ENCODE measurements at regions not wholly inside any gene's neighbourhood (a gene's known extent, or its start where the extent isn't known, plus 50 kb on each side); places are given as distances from the start of the nearest gene placed in this dataset.

- Histone ChIP-seq H3K4me2 (replicated peaks; ENCODE audit: extremely low read depth, low read length, poor library complexity, severe bottlenecking) (no peak overlapping the region), H3K4me3 (replicated peaks in 1 of 3; ENCODE audit: low read depth in 2 of 3, low read length in 3 of 3) (no peak overlapping the region), H3K4me1 (ENCODE audit: control insufficient read depth in 1 of 2, insufficient read depth in 2 of 2, low read length in 2 of 2) (no peaks in the 10 kb centered on the region), H2AFZ (ENCODE audit: insufficient read depth, low read depth, low read length, poor library complexity, severe bottlenecking) (no peak overlapping the region), H3K9ac (ENCODE audit: insufficient read depth, low read length, poor library complexity, severe bottlenecking) (no peak overlapping the region), H3K9me3 (replicated peaks in 1 of 2; ENCODE audit: control insufficient read depth in 1 of 2, insufficient read depth in 1 of 2, low read length in 2 of 2) (no peaks in the 10 kb centered on the region), H4K20me1 (ENCODE audit: insufficient read depth, low read length) (no peaks in the 10 kb centered on the region), H3K27me3 (ENCODE audit: control insufficient read depth in 2 of 2, insufficient read depth in 2 of 2, low read length in 2 of 2) (peaks cover 0 to 2% of the 10 kb centered on the region in 2 donors), H3K36me3 (replicated peaks in 1 of 2; ENCODE audit: control insufficient read depth in 1 of 2, insufficient read depth in 2 of 2, low read length in 2 of 2) (no peaks in the 10 kb centered on the region), H3K27ac (ENCODE audit: low read depth in 1 of 2, low read length in 2 of 2) (no peak overlapping the region), H3K79me2 (ENCODE audit: insufficient read depth, low read length) (no peaks in the 10 kb centered on the region)
- Mint-ChIP-seq H3K27ac (no peak overlapping the region), H3K4me3 (no peak overlapping the region), H3K9me3 (no peaks in the 10 kb centered on the region), H3K36me3 (no peaks in the 10 kb centered on the region), H3K27me3 (ENCODE audit: low read depth in 3 of 3) (peaks cover 6 to 29% (median 9%) of the 10 kb centered on the region in 3 donors), H3K4me1 (no peaks in the 10 kb centered on the region)
- intact Hi-C loops (cut with micrococcal nuclease) = no loop called here
- 92% methylated on average over 9 of the region's 12 CpGs for WGBS (ENCODE audit: insufficient coverage)
- TF ChIP-seq, protein P1, sequence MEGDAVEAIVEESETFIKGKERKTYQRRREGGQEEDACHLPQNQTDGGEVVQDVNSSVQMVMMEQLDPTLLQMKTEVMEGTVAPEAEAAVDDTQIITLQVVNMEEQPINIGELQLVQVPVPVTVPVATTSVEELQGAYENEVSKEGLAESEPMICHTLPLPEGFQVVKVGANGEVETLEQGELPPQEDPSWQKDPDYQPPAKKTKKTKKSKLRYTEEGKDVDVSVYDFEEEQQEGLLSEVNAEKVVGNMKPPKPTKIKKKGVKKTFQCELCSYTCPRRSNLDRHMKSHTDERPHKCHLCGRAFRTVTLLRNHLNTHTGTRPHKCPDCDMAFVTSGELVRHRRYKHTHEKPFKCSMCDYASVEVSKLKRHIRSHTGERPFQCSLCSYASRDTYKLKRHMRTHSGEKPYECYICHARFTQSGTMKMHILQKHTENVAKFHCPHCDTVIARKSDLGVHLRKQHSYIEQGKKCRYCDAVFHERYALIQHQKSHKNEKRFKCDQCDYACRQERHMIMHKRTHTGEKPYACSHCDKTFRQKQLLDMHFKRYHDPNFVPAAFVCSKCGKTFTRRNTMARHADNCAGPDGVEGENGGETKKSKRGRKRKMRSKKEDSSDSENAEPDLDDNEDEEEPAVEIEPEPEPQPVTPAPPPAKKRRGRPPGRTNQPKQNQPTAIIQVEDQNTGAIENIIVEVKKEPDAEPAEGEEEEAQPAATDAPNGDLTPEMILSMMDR (IDR thresholded peaks at IDR 0.05) = no peak
- no peak for DNase-seq
Observed at GRCh38 chr10:43879742-43880141, 231.1 kb upstream of the ZNF32 start.

- 94% methylated on average over 7 of the region's 7 CpGs for WGBS (ENCODE audit: insufficient coverage)
- DNase-seq = no peak
- no peaks in the 10 kb centered on the region for H4K20me1 ChIP-seq (ENCODE audit: insufficient read depth, low read length)
- H3K27me3 ChIP-seq (ENCODE audit: control insufficient read depth in 2 of 2, insufficient read depth in 2 of 2, low read length in 2 of 2) = no peaks in the 10 kb centered on the region
- no peaks in the 10 kb centered on the region for H3K4me1 ChIP-seq (ENCODE audit: control insufficient read depth in 1 of 2, insufficient read depth in 2 of 2, low read length in 2 of 2)
- Mint-ChIP-seq H3K4me3 (no peak overlapping the region), H3K9me3 (no peaks in the 10 kb centered on the region), H3K36me3 (no peaks in the 10 kb centered on the region), H3K4me1 (no peaks in the 10 kb centered on the region), H3K27me3 (ENCODE audit: low read depth in 3 of 3) (peaks cover 6 to 30% (median 9%) of the 10 kb centered on the region in 3 donors), H3K27ac (no peak overlapping the region)
- H3K9ac ChIP-seq (ENCODE audit: insufficient read depth, low read length, poor library complexity, severe bottlenecking) = no peak overlapping the region
- no peak overlapping the region for H2AFZ ChIP-seq (ENCODE audit: insufficient read depth, low read depth, low read length, poor library complexity, severe bottlenecking)
- no peak overlapping the region for H3K4me2 ChIP-seq (replicated peaks; ENCODE audit: extremely low read depth, low read length, poor library complexity, severe bottlenecking)
- no peaks in the 10 kb centered on the region for H3K9me3 ChIP-seq (replicated peaks in 1 of 2; ENCODE audit: control insufficient read depth in 1 of 2, insufficient read depth in 1 of 2, low read length in 2 of 2)
- TF ChIP-seq, protein P1 (IDR thresholded peaks at IDR 0.05) = no peak
- no peak overlapping the region for H3K27ac ChIP-seq (ENCODE audit: low read depth in 1 of 2, low read length in 2 of 2)
- intact Hi-C loops (cut with micrococcal nuclease) = no loop called here
- no peak overlapping the region for H3K4me3 ChIP-seq (replicated peaks in 1 of 3; ENCODE audit: low read depth in 2 of 3, low read length in 3 of 3)
- H3K79me2 ChIP-seq (ENCODE audit: insufficient read depth, low read length) = no peaks in the 10 kb centered on the region
- no peaks in the 10 kb centered on the region for H3K36me3 ChIP-seq (replicated peaks in 1 of 2; ENCODE audit: control insufficient read depth in 1 of 2, insufficient read depth in 2 of 2, low read length in 2 of 2)
Observed at GRCh38 chr10:43879162-43879561, 230.5 kb upstream of the ZNF32 start.
